Suprapubic skin (tissue), 4 donors: ENCODE measurements at regions not wholly inside any gene's neighbourhood (a gene's known extent, or its start where the extent isn't known, plus 50 kb on each side); places are given as distances from the start of the nearest gene placed in this dataset.

ENCODE experiments used
- DNase-seq, 2 donors: peaks; one replicate each; pipeline ENCODE4 v3.0.0-alpha.2; 2019; ENCODE audit warnings: low spot score in 2 of 2
- H3K27ac ChIP-seq: fragments of 200-600 bp; sonication (generic); one replicate; pipeline ENCODE4 v1.5.1; 2019
- H3K27me3 ChIP-seq: fragments of 200-600 bp; sonication (generic); one replicate; pipeline ENCODE4 v1.5.1; 2019
- H3K36me3 ChIP-seq: fragments of 200-600 bp; sonication (generic); one replicate; pipeline ENCODE4 v1.5.1; 2019
- H3K4me1 ChIP-seq: fragments of 200-600 bp; sonication (generic); one replicate; pipeline ENCODE4 v1.5.1; 2019
- H3K4me3 ChIP-seq: fragments of 200-600 bp; sonication (generic); one replicate; pipeline ENCODE4 v1.5.1; 2019; ENCODE audit warnings: mild to moderate bottlenecking
- H3K9me3 ChIP-seq: fragments of 200-600 bp; sonication (generic); one replicate; pipeline ENCODE4 v1.5.1; 2019
- EP300 ChIP-seq: sonication (generic); formaldehyde crosslinking; IDR thresholded peaks from one replicate; pipeline ENCODE4 v1.6.1; 2017; ENCODE audit warnings: antibody characterized with exemption
- POLR2A ChIP-seq, 2 donors: fragments of 450-650 bp; IDR thresholded peaks; one replicate each; pipeline ENCODE4 v1.6.1; 2017; ENCODE audit warnings: antibody characterized with exemption in 2 of 2, mild to moderate bottlenecking in 2 of 2, moderate library complexity in 2 of 2
- POLR2AphosphoS5 ChIP-seq, 3 donors: sonication (generic); formaldehyde crosslinking; IDR thresholded peaks; one replicate each; pipeline ENCODE4 v1.6.1; 2017; ENCODE audit warnings: antibody characterized with exemption in 3 of 3
- WGBS: methylation state at CpG from one replicate; pipeline ENCODE4 v1.1.5; 2018; 5-methylcytosine and 5-hydroxymethylcytosine counted together
- TF ChIP-seq, protein P1 (sequence below), 2 donors: fragments of 200-600 bp in 1 of 2; fragments of 450-650 bp in 1 of 2; sonication (generic) in 1 of 2; IDR thresholded peaks; one replicate each; pipeline ENCODE4 v1.5.1; 2016 to 2019; ENCODE audit warnings: antibody characterized with exemption in 2 of 2, mild to moderate bottlenecking in 1 of 2, moderate library complexity in 1 of 2

- no peak overlapping the region for H3K27ac ChIP-seq
- no peaks in the 10 kb centered on the region for H3K36me3 ChIP-seq
- no peaks in the 10 kb centered on the region for H3K27me3 ChIP-seq
- peaks cover 4% of the 10 kb centered on the region for H3K4me1 ChIP-seq
- no peaks in the 10 kb centered on the region for H3K9me3 ChIP-seq
- H3K4me3 ChIP-seq: no peak overlapping the region
- DNase-seq: no peak
- TF ChIP-seq EP300: no peak
- TF ChIP-seq POLR2A (IDR thresholded peaks at IDR 0.05): no peak
- no peak for TF ChIP-seq POLR2AphosphoS5 (IDR thresholded peaks at IDR 0.05)
- TF ChIP-seq, protein P1, sequence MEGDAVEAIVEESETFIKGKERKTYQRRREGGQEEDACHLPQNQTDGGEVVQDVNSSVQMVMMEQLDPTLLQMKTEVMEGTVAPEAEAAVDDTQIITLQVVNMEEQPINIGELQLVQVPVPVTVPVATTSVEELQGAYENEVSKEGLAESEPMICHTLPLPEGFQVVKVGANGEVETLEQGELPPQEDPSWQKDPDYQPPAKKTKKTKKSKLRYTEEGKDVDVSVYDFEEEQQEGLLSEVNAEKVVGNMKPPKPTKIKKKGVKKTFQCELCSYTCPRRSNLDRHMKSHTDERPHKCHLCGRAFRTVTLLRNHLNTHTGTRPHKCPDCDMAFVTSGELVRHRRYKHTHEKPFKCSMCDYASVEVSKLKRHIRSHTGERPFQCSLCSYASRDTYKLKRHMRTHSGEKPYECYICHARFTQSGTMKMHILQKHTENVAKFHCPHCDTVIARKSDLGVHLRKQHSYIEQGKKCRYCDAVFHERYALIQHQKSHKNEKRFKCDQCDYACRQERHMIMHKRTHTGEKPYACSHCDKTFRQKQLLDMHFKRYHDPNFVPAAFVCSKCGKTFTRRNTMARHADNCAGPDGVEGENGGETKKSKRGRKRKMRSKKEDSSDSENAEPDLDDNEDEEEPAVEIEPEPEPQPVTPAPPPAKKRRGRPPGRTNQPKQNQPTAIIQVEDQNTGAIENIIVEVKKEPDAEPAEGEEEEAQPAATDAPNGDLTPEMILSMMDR (IDR thresholded peaks at IDR 0.05): no peak
Measured at GRCh38 chr4:147368948-147369347, 111.9 kb upstream of the EDNRA start.

DNA sequence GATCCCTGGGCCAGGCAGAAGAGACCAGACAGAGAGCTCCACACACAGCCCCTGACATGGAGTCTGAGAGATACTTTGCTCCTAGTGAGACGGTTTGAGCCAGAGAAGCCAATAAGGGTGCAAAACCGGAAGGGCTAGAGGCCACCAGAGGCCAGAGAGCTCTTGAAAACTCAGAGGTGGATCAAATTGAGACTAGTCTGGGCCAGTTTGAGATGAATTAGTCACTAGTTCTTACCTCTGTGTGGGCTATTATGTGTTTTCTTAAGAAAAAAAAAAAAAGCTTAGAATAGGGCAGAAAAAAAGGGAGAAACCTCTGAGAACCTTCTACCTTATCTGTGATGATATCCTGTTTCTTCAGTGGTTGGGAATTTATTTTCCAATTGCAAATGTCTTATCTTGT is 110.4 kb upstream of the EDNRA start:
- Histone ChIP-seq H3K4me1 (peaks cover 4% of the 10 kb centered on the region), H3K9me3 (no peaks in the 10 kb centered on the region), H3K36me3 (no peaks in the 10 kb centered on the region), H3K27me3 (no peaks in the 10 kb centered on the region), H3K27ac (no peak overlapping the region), H3K4me3 (no peak overlapping the region)
- DNase-seq: no peak
- 77% methylated on average over 2 of the region's 2 CpGs for WGBS
- TF ChIP-seq POLR2AphosphoS5 (IDR thresholded peaks at IDR 0.05): no peak
- no peak for TF ChIP-seq POLR2A (IDR thresholded peaks at IDR 0.05)
- TF ChIP-seq, protein P1 (IDR thresholded peaks at IDR 0.05): no peak
- no peak for TF ChIP-seq EP300

DNA sequence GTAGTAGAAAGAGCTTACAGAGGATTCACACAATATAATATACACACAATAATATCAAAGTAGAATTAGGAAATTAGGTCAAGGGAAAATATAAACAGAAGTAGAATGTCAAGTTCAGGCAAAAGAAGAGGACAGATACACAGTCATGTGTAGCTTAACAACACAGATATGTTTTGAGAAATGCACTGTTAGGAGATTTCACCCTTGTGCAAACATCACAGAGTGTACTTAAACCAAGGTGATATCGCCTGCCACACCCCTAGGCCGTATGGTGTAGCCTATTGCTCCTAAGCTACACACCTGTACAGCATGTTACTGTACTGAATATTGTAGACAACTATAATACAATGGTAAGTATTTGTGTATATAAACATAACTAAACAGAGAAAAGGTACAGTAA is 110.0 kb upstream of the EDNRA start:
- Histone ChIP-seq H3K36me3 (no peaks in the 10 kb centered on the region), H3K4me3 (no peak overlapping the region), H3K4me1 (peaks cover 3% of the 10 kb centered on the region), H3K27ac (no peak overlapping the region), H3K9me3 (no peaks in the 10 kb centered on the region), H3K27me3 (no peaks in the 10 kb centered on the region)
- DNase-seq: no peak
- WGBS: 65% methylated on average over 2 of the region's 2 CpGs
- TF ChIP-seq POLR2AphosphoS5 (IDR thresholded peaks at IDR 0.05): no peak
- TF ChIP-seq POLR2A (IDR thresholded peaks at IDR 0.05): no peak
- TF ChIP-seq, protein P1 (IDR thresholded peaks at IDR 0.05): no peak
- TF ChIP-seq EP300: no peak

DNA sequence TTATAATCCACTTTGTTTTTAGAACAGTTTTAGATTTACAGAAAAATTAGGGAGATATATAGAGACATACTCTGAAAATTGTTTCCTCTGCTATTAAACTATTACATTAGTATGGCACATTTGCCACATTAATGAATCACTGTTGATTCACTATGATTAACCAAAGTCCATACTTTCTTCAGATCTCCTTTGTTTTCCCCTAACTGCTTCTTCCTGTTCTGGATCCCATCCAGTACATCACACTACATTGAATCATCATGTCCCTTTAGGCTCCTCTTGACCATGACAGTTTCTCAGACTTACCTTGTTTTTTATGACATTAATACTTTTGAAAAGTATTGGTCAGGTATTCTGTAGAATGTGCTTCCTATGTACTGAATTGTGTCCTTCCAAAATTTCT is 109.2 kb upstream of the EDNRA start:
- Histone ChIP-seq H3K4me1 (no peaks in the 10 kb centered on the region), H3K27ac (no peak overlapping the region), H3K9me3 (no peaks in the 10 kb centered on the region), H3K36me3 (no peaks in the 10 kb centered on the region), H3K4me3 (no peak overlapping the region), H3K27me3 (no peaks in the 10 kb centered on the region)
- no peak for DNase-seq
- TF ChIP-seq POLR2A (IDR thresholded peaks at IDR 0.05) (no peak), EP300 (no peak), POLR2AphosphoS5 (IDR thresholded peaks at IDR 0.05) (no peak)
- TF ChIP-seq, protein P1 (IDR thresholded peaks at IDR 0.05): no peak

GRCh38 chr4:147378780-147379179 is 102.1 kb upstream of the EDNRA start:
- TF ChIP-seq EP300: no peak
- TF ChIP-seq, protein P1 (IDR thresholded peaks at IDR 0.05): no peak
- TF ChIP-seq POLR2AphosphoS5 (IDR thresholded peaks at IDR 0.05): no peak
- no peak for TF ChIP-seq POLR2A (IDR thresholded peaks at IDR 0.05)
- 72% methylated on average over 2 of the region's 2 CpGs for WGBS
- no peaks in the 10 kb centered on the region for H3K4me1 ChIP-seq
- H3K27me3 ChIP-seq: no peaks in the 10 kb centered on the region
- H3K9me3 ChIP-seq: no peaks in the 10 kb centered on the region
- H3K36me3 ChIP-seq: no peaks in the 10 kb centered on the region
- no peak overlapping the region for H3K4me3 ChIP-seq
- no peak overlapping the region for H3K27ac ChIP-seq
- no peak for DNase-seq
